Activated CD4-positive, alpha-beta T cell treated with anti-CD3 and anti-CD28 coated beads for 48 hours (primary cell): ENCODE measurements at regions not wholly inside any gene's neighbourhood (a gene's known extent, or its start where the extent isn't known, plus 50 kb on each side); places are given as distances from the start of the nearest gene placed in this dataset.
A peak's percentile ranks its signal among the peaks of the same experiment; 100 is the strongest.

Experiments
- DNase-seq: peaks from one replicate; pipeline ENCODE4 v3.0.0-alpha.2; 2020

- DNase-seq, result peak; percentile 82
Measured at GRCh38 chr9:6703898-6704639, 53.7 kb upstream of the KDM4C start.

- no peak for DNase-seq
Measured at GRCh38 chr9:6702707-6703106, 55.1 kb upstream of the KDM4C start.

GRCh38 chr9:6696178-6696577, 50.6 kb upstream of the GLDC start:
- no peak for DNase-seq

GRCh38 chr9:6695121-6695814, 49.7 kb upstream of the GLDC start:
- no peak for DNase-seq
